PC-9 (cell line): ENCODE measurements at regions not wholly inside any gene's neighbourhood (a gene's known extent, or its start where the extent isn't known, plus 50 kb on each side); places are given as distances from the start of the nearest gene placed in this dataset.

ENCODE experiments used
- BruUV-seq: library from RNA; stranded (reverse); fragments of 400-500 nt; replicated peaks from 2 replicates; lab custom pipeline; 2021; lab: Mats Ljungman, UMichigan
- CTCF ChIA-PET: fragments of 300-600 bp; sonication (Branson Sonifier 250); formaldehyde crosslinking; loops from one replicate; lab custom pipeline; 2022; ENCODE audit warnings: antibody characterized with exemption; lab: Charles Lee
- POLR2A ChIA-PET: fragments of 300-600 bp; sonication (Branson Sonifier 250); formaldehyde crosslinking; loops from one replicate; lab custom pipeline; 2022; ENCODE audit warnings: antibody characterized with exemption; ENCODE audit not compliant: unreplicated experiment; lab: Charles Lee
- DNase-seq, 2 experiments: peaks; one replicate each; pipeline versions ENCODE4 v3.0.0 to v3.0.0-alpha.2; 2015 to 2022; ENCODE audit warnings: mixed read lengths in 1 of 2
- H2AFZ ChIP-seq: fragments of 200-600 bp; sonication (generic); 2 replicates; pipeline ENCODE4 v1.8.1; 2017; ENCODE audit warnings: antibody characterized with exemption
- H3F3A ChIP-seq: fragments of 200-600 bp; sonication (generic); 2 replicates; pipeline ENCODE4 v1.8.1; 2017; ENCODE audit warnings: antibody characterized with exemption, mild to moderate bottlenecking, low read depth; ENCODE audit not compliant: insufficient read depth
- H3K27ac ChIP-seq: fragments of 200-600 bp; sonication (generic); 2 replicates; pipeline ENCODE4 v1.6.1; 2016; ENCODE audit warnings: mixed run types
- H3K27me3 ChIP-seq: fragments of 200-600 bp; sonication (generic); 2 replicates; pipeline ENCODE4 v1.6.1; 2016; ENCODE audit warnings: low read depth, mixed run types; ENCODE audit not compliant: insufficient read depth
- H3K36me3 ChIP-seq: fragments of 200-600 bp; sonication (generic); 2 replicates; pipeline ENCODE4 v1.6.1; 2016; ENCODE audit warnings: low read depth, mixed run types
- H3K4me1 ChIP-seq: fragments of 200-600 bp; sonication (generic); replicated peaks from 2 replicates; pipeline ENCODE4 v1.6.1; 2016; ENCODE audit warnings: mixed run types; ENCODE audit not compliant: insufficient read depth
- H3K4me2 ChIP-seq: fragments of 200-600 bp; sonication (generic); 2 replicates; pipeline ENCODE4 v1.6.1; 2017; ENCODE audit warnings: mixed run types
- H3K4me3 ChIP-seq: fragments of 200-600 bp; sonication (generic); 2 replicates; pipeline ENCODE4 v1.6.1; 2016; ENCODE audit warnings: mixed run types
- H3K79me2 ChIP-seq: fragments of 200-600 bp; sonication (generic); 2 replicates; pipeline ENCODE4 v1.6.1; 2017; ENCODE audit warnings: low read depth, mixed run types
- H3K9me2 ChIP-seq: fragments of 200-600 bp; sonication (generic); 2 replicates; pipeline ENCODE4 v1.8.1; 2017; ENCODE audit warnings: mild to moderate bottlenecking; ENCODE audit not compliant: insufficient read depth
- H3K9me3 ChIP-seq: fragments of 200-600 bp; sonication (generic); 2 replicates; pipeline ENCODE4 v1.8.1; 2016; ENCODE audit warnings: low read depth; ENCODE audit not compliant: insufficient read depth
- H4K20me1 ChIP-seq: fragments of 200-600 bp; sonication (generic); 2 replicates; pipeline ENCODE4 v1.8.1; 2017; ENCODE audit not compliant: insufficient read depth
- EZH2 ChIP-seq: fragments of 200-600 bp; sonication (generic); IDR thresholded peaks from 2 replicates; pipeline ENCODE4 v1.8.0; 2017; ENCODE audit warnings: antibody characterized with exemption, low read depth
- intact Hi-C: fragments of 100-400 bp; cut with micrococcal nuclease; formaldehyde crosslinking; loops from one replicate; pipeline ENCODE4 v1.10.0; 2022; ENCODE audit not compliant: unreplicated experiment
- TF ChIP-seq, protein P1 (sequence below): fragments of 200-600 bp; sonication (generic); conservative IDR thresholded peaks from 2 replicates; pipeline ENCODE4 v1.6.1; 2017; ENCODE audit warnings: mixed run types, antibody characterized with exemption, mild to moderate bottlenecking, moderate library complexity

GRCh38 chr11:122441666-122442035 is 213.9 kb upstream of the UBASH3B start:
- Histone ChIP-seq H3K27ac (no peak overlapping the region), H3K9me3 (no peaks in the 10 kb centered on the region), H3K4me3 (no peak overlapping the region), H4K20me1 (no peaks in the 10 kb centered on the region), H2AFZ (no peak overlapping the region), H3K79me2 (no peaks in the 10 kb centered on the region), H3K4me2 (no peak overlapping the region), H3F3A (no peaks in the 10 kb centered on the region), H3K4me1 (peaks cover 8% of the 10 kb centered on the region; the same call in 1 of the 2 replicates), H3K9me2 (no peaks in the 10 kb centered on the region), H3K27me3 (no peaks in the 10 kb centered on the region), H3K36me3 (no peaks in the 10 kb centered on the region)
- POLR2A ChIA-PET, result no interaction called here
- intact Hi-C loops, result no loop called here
- DNase-seq, result no peak
- BruUV-seq, result no TSS peak
- TF ChIP-seq, protein P1, sequence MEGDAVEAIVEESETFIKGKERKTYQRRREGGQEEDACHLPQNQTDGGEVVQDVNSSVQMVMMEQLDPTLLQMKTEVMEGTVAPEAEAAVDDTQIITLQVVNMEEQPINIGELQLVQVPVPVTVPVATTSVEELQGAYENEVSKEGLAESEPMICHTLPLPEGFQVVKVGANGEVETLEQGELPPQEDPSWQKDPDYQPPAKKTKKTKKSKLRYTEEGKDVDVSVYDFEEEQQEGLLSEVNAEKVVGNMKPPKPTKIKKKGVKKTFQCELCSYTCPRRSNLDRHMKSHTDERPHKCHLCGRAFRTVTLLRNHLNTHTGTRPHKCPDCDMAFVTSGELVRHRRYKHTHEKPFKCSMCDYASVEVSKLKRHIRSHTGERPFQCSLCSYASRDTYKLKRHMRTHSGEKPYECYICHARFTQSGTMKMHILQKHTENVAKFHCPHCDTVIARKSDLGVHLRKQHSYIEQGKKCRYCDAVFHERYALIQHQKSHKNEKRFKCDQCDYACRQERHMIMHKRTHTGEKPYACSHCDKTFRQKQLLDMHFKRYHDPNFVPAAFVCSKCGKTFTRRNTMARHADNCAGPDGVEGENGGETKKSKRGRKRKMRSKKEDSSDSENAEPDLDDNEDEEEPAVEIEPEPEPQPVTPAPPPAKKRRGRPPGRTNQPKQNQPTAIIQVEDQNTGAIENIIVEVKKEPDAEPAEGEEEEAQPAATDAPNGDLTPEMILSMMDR, result no peak
- TF ChIP-seq EZH2, result no peak
- CTCF ChIA-PET, result interaction anchor here (0.6 kb wide), 1 partner anchor 12 kb away, joined by 3 read pairs; no protein-coding TSS in a partner anchor

GRCh38 chr11:122440811-122441665 is 214.5 kb upstream of the UBASH3B start:
- no peak for DNase-seq
- Histone ChIP-seq H3K36me3 (no peaks in the 10 kb centered on the region), H3K27me3 (no peaks in the 10 kb centered on the region), H3K27ac (no peak overlapping the region), H3K4me1 (peaks cover 8% of the 10 kb centered on the region; the same call in 1 of the 2 replicates), H2AFZ (peak overlapping the region; percentile 81), H3K9me2 (no peaks in the 10 kb centered on the region), H3K9me3 (no peaks in the 10 kb centered on the region; the same call in 1 of the 2 replicates), H3K4me3 (peak overlapping the region; percentile 71; the same call in 1 of the 2 replicates), H3F3A (no peaks in the 10 kb centered on the region), H3K79me2 (no peaks in the 10 kb centered on the region), H4K20me1 (no peaks in the 10 kb centered on the region), H3K4me2 (peak overlapping the region; percentile 88)
- ChIA-PET POLR2A (no interaction called here), CTCF (no interaction called here)
- TF ChIP-seq, protein P1, result no peak
- TF ChIP-seq EZH2, result no peak
- intact Hi-C loops, result no loop called here
- BruUV-seq, result no TSS peak

GRCh38 chr11:122439866-122440810 is 215.4 kb upstream of the UBASH3B start:
- ChIA-PET POLR2A (no interaction called here), CTCF (no interaction called here)
- Histone ChIP-seq H2AFZ (peak overlapping the region; percentile 81), H3K4me1 (peaks cover 8% of the 10 kb centered on the region; the same call in 1 of the 2 replicates), H3K9me2 (no peaks in the 10 kb centered on the region), H3F3A (no peaks in the 10 kb centered on the region), H3K27ac (no peak overlapping the region), H4K20me1 (no peaks in the 10 kb centered on the region), H3K4me2 (peak overlapping the region; percentile 88), H3K27me3 (no peaks in the 10 kb centered on the region), H3K4me3 (peak overlapping the region; percentile 71), H3K79me2 (no peaks in the 10 kb centered on the region), H3K36me3 (no peaks in the 10 kb centered on the region), H3K9me3 (no peaks in the 10 kb centered on the region; the same call in 1 of the 2 replicates)
- DNase-seq, result peak in 1 of 2 experiments; percentile 9
- no peak for TF ChIP-seq EZH2
- TF ChIP-seq, protein P1, result no peak
- intact Hi-C loops, result no loop called here
- no TSS peak for BruUV-seq
